ENCODE measurements at regions not wholly inside any gene's neighbourhood (a gene's known extent, or its start where the extent isn't known, plus 50 kb on each side); places are given as distances from the start of the nearest gene placed in this dataset.

- TF ChIP-seq POLR2A (IDR thresholded peaks at IDR 0.05; ENCODE audit: low read length) = no peak
- no peak for TF ChIP-seq GATA1 (IDR thresholded peaks at IDR 0.05; ENCODE audit: low read depth, low read length)
Observed at GRCh38 chr16:27618606-27619327, 68.8 kb downstream of the KATNIP start.

All from erythroblast (primary cell).